Ovary (tissue), 3 donors: ENCODE measurements at regions not wholly inside any gene's neighbourhood (a gene's known extent, or its start where the extent isn't known, plus 50 kb on each side); places are given as distances from the start of the nearest gene placed in this dataset.

Experiments
- CTCF ChIP-seq, 3 donors: fragments of 450-650 bp in 2 of 3; fragments of 200-600 bp in 1 of 3; IDR thresholded peaks; one replicate each; pipeline versions ENCODE4 v1.5.1 to v1.8.0; 2016 to 2022; ENCODE audit warnings: antibody characterized with exemption in 3 of 3, mild to moderate bottlenecking in 1 of 3
- EP300 ChIP-seq: sonication (generic); formaldehyde crosslinking; IDR thresholded peaks from one replicate; pipeline ENCODE4 v1.6.1; 2017; ENCODE audit warnings: antibody characterized with exemption
- POLR2A ChIP-seq: fragments of 450-650 bp; IDR thresholded peaks from one replicate; pipeline ENCODE4 v1.6.1; 2017; ENCODE audit warnings: antibody characterized with exemption, mild to moderate bottlenecking, moderate library complexity
- donor health status: DM: no; HTN: no; CAD: no.

- no peak for TF ChIP-seq POLR2A
- no peak for TF ChIP-seq CTCF (IDR thresholded peaks at IDR 0.05)
- TF ChIP-seq EP300: no peak
Observed at GRCh38 chr1:81296601-81297000, 504.1 kb upstream of the ADGRL2 start.
